HG02852 (cell line): ENCODE measurements at regions not wholly inside any gene's neighbourhood (a gene's known extent, or its start where the extent isn't known, plus 50 kb on each side); places are given as distances from the start of the nearest gene placed in this dataset.

ENCODE experiments used
- ATAC-seq: cut with Tn5 transposase; IDR thresholded peaks from one replicate; pipeline ENCODE4 v1.9.1; 2021; ENCODE audit warnings: mild to moderate bottlenecking, moderate library complexity; ENCODE audit not compliant: unreplicated experiment

DNA sequence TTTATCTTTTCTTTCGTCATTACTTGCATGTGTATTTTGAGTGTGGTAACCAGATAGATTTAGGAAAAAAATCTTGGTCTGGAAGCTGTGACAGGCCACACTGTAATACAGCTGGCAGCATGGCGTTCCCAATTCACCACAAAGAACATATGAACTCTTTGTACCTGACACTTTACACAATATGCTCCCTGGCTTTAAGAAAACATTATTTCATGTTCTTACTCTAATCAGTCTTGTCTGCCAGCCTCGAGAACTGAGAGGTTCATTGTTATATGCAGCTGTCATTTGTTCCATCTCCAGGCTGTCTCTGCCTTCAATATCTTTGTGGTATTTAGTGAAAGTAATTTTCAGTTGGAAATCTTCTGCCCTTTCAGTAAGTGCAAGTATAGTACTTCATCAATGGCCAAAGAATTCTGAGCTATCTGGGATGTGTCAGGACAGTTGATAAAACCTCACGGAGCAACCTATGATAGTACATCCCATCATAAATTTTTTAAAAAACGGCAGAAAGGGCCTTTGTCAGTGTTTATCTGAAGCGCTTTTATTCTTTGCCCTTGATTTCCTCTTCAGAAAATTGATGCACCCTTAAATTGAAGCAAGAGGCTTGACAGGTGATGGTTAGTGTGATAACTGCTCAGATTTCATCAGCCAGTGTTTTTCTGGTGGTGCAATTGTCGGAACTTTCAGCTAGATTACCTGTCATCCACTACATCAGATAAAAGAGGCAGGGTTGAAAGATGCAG lies 146.3 kb upstream of the SP8 start:
- no peak for ATAC-seq

DNA sequence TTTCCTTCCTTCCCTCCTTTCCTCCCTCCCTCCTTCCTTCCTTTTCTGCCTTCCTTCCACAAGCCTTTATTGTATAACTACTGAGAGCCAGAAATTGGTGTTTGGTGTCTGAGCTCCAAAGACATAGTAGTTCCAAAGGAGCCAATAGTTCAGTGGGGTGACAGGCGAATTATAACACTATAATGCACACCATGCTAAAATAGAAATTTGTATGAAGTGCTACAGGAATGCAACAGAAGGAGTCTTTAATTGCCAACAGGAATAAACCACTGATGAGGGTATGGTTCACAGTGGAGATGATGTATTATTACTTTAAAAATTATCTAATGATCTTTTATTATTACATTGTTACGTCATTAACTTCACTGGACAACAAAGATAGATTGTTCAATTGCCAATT lies 158.8 kb upstream of the SP8 start:
- no peak for ATAC-seq

DNA sequence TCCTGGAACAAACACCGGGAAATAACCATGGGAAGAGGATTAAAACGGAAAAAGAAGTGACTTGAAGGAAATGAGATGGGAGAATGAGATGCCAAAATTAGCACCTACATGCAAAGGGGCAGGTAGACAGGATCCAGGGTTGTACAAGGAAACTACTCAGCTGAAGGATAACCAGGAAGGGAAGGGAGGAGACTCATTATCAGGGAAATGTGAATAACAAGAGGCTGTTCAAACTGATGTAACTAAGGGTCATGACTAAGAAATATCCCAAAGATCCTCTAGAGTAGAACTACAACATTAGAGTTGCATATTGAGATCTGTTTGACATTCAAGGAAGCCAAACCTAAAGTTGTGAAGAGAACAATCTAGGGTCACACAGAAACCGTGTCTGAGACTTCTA lies 166.2 kb upstream of the SP8 start:
- no peak for ATAC-seq

DNA sequence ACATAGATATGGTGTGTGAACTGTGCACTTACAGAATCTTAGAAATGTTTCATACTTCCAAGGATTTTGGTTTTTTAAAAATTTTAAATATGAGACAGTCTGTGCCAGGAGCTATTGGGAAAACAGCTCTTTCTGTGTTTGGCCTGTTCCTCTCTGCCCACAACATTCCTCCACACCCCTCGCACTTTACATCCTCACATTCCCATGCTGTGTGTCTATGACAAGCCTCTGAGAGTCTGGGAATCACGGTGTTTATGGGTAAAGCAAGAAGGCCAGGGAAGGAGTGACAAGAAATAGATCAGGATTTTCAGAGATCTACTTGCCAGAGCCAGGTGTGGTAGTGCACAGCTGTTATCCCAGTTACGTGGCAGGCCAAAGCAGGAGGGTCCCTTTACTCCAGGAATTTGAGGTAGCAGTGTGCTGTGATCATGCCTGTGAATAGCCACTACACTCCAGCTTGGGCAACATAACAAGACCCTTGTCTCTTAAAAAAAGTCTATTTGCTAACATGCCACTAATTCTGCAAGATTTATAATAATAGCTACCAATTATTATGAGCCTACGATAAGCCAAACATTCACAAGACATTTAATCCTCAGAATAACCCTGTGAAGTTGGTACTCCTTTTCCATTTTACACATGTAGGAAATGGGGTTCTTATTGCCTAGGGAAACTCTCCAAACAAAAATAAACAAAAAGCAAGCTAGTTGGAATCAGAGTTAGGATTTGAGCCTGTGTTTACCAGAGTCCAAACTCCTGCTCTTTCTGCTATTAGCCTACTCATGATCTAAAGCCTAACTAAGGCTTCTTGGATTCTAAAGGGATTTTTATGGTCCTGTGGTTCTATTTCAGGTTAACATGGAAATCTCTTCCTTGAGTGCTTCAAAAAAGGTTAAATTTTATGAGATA lies 168.3 kb upstream of the SP8 start:
- no peak for ATAC-seq

DNA sequence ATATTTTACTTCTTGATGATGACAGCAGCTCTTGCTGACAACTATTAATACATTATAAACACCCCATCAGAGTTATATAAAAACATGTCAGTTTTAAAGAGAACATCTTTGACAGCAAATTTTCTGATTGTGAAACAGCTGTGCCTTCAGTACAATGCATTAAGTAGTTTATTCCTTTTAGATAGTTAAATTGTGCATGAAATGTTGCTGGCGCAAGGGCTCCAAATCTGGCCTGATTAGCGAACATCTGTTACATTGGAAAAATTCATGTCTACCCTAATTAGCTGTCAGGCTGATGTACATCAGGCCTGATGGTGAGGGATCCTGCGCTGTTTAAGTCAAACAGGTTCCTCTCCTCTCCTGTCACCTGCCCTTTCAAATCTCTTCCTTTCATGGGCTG lies 171.9 kb upstream of the SP8 start:
- ATAC-seq, result no peak

DNA sequence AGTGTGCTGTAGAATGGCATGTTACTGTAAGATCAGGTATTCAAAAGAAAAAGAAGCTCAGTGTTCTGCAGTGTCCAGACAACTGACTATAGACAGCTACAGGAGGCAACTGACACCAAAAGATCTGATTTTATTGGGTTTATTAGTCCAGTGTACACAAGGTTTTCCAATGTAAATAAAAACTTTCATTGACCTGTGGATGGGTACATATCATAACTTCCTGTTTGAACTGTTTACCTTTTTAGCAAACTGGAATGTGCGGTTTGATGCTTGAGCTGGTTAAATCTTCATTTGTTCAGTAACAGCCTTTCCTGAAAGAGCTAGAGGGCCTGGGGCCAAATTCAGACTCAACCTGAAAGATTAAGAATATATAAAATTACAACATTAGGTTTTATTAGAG lies 172.6 kb upstream of the SP8 start:
- ATAC-seq, result no peak

DNA sequence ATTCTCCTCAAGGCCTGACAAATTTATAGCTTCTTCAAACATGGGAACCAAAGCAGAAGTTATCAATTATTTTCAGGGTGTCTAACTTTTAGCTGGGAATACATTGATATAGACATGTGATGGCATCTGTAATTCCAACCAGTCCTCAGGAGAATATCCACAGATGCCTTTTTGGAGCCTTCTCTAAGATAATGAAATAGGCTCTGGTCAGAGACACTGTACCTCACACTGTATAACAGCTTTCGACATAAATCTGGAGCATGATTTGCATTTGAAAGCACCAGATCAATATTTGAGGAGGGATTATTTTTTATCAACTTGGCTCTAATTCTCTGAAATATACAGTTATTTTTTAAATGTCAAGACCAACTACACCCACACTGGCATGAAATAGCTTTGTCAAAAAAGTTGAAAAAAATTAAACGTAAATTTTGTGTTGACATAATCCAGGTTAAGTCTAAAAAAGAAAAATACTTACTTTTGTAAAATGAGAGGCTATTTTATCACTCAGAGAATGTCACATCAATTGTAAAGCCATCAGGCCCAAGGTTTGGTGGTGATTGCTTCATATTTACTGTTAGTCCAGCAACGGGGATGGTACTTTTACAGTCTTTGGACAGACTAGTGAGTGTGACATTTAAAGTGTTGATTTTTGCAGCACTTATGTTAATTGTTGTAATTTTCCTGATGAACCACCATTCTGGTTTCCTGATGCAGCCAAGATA lies 177.0 kb upstream of the SP8 start:
- no peak for ATAC-seq

DNA sequence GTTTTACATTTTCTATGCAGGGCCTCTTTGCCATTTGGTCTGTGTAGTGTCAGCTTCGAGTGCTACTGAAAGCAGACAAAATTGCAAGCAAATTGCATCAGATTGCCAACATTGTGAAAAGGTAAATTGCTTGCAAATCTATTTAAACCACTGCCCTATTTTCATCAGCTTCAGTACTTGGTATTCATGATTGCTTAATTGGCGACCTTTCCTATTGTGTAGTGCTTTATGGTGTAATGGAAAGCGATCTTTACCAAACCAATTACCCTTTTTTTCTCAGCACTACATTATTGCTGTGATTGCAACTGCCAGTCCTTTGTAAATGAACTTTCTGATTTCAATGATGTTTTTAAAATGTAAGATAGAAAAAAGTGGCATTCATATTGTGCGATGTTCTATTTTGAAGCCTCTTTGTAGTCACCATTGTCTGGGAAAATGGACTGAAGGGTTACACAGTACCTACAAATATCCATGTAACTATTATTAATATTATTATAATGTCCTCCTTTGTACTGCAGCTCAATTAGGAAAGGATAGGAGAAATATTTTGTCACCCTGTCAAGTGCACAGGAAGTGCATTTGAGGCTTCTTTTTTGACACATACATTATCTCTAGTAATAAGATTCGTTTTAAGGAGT lies 177.7 kb upstream of the SP8 start:
- no peak for ATAC-seq

DNA sequence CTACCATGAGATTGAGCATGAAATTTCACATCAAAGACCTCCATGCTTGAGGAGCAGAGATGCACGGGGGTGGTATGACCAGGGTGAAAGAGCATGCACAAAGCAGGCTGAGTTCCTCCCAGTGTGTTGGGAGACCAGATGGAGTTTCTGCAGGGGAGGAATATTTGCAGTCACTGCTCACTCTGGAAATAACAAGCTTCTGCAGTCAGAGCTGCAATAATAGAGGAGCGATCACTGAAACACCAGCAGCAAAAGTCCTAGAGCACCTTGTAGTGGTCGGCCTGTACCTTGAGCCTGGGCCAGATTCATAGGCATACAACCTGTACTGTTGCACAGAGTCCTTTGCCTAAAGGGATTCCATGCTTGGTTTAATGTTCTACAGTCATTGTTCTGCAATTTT lies 184.5 kb upstream of the SP8 start:
- ATAC-seq, result no peak

DNA sequence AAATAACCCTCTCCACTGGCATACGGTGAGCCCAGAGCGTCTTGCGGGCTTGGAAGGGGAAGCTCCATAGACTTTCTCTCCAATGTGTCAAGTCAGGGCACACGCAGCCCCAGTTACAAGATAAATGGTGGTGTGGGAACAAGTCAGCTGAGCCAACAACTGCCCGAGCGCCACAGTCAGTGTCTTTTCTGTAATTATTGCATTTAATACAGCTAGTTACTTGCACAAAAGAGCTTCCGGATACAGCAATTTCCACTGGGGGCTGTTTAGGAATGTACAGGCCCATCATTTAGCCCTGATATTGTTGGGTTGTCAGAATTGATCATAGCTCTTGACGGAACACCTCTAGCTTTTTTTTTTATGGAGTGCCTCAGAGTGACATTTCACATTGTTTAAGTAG lies 193.5 kb upstream of the SP8 start:
- no peak for ATAC-seq

DNA sequence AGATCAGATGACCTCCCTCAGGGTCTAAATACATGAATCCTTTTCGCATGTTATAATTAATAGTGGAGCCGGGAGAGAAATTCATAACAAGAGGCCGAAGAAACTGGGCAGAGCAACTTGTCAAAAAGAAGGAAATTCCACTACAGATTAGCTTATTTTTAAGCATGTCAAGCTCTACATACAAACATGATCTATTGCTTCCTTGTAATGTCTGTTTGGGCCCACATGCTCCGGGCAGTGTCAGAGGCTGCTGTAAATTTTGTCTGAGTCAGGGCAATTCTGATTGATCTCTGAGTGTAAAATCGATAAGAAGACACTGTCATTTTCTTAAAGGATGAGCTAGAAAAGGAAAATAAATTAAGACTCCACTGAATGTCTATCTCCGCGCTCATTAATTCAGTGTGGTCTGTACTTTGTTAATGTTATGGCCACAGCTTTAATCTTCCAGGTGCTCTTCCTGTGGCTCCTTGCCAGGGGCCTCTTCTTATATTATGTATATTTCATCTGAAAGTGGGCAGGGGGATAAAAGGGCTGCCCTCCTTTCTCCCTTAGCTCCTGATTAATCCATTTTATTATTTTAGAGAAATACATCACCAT lies 194.1 kb upstream of the SP8 start:
- no peak for ATAC-seq

DNA sequence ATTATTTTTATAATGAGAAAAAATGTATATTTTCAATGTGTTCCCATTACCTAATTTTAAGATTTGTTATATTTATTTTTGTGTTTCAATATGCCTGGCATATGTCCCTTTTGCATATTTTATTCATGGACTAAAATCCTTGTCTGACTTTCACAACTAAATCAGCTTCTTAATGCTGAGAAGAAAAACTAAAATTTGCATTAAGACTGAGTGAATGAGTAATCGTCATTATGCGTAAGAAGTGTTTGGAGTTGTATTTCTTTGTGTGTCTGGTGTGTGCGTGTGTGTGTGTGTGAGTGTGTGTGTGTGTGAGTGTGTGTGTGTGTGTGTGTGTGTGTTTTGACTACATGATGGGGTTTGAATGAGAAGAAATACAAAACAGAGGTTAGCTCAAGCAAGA lies 201.7 kb upstream of the SP8 start:
- no peak for ATAC-seq

DNA sequence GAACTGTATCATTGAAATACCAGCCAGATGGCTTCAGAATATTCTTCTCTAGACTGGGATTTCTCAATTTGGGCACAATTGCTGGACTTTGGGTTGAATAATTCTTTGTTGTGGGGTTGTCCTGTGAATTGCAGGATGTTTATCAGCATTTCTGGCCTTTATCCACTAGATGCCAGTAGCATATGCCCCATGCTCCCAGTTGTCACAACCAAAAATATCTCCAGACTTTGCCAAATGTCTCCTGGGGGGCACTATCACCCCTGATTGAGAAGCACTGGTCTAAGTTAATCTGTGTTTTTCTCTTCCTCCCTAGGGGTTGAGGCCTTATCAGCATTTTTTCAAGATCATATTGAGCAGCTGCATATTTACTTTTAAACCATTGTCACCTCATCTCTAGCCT lies 204.9 kb upstream of the SP8 start:
- ATAC-seq, result no peak

DNA sequence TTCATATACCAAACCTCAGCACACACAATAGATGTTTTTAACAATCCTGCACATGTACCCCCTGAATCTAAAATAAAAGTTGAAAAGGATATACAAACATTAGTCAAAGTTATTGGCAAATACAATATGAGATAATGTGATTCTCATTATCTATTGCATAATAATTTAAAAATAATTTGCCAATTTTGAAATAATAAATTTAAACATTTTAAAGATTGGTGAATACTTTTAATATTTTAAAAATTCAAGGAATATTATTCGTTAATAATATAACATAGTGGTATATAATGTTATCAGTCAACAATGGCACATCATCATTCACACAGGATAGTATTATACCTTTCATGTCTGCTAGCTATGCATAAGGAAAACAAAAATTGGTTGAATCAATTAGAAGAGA lies 207.0 kb upstream of the SP8 start:
- ATAC-seq, result no peak

DNA sequence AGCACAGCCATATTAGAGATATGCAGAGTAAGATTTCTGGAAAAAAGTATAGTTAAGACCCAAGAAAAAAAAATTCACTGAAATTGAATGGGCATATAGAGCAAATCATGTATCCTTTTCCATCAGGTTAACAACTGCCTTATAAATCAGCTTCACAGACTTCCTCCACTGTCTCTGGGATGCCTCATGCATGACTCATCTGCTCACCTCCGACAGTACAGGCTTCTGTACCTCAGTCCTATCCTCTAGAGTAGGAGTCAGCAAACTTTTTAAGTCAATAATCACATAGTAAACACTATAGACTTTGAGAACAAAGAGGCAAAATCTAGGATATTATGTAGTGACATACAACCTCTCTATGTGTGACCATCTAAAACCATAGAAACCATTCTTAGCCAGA lies 211.6 kb upstream of the SP8 start:
- no peak for ATAC-seq

DNA sequence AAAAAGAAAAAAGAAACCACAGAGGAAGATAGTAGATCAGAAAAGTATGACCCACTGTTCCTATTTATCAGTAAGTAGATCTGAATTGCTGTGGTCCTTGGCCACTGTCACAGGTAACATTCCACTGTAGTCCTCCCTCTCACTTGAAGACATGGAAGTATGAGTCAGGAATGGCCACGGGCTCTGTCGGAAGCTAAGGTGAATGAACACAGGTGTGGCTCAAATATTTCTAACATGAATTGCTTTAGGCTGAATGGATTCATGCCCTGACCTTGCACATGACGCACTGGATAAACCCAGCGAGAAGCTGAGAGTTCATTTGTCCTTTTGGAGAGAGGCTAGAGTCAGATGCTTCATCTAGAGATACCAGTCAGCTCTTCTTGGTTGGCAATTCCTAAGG lies 224.5 kb upstream of the SP8 start:
- ATAC-seq, result no peak

DNA sequence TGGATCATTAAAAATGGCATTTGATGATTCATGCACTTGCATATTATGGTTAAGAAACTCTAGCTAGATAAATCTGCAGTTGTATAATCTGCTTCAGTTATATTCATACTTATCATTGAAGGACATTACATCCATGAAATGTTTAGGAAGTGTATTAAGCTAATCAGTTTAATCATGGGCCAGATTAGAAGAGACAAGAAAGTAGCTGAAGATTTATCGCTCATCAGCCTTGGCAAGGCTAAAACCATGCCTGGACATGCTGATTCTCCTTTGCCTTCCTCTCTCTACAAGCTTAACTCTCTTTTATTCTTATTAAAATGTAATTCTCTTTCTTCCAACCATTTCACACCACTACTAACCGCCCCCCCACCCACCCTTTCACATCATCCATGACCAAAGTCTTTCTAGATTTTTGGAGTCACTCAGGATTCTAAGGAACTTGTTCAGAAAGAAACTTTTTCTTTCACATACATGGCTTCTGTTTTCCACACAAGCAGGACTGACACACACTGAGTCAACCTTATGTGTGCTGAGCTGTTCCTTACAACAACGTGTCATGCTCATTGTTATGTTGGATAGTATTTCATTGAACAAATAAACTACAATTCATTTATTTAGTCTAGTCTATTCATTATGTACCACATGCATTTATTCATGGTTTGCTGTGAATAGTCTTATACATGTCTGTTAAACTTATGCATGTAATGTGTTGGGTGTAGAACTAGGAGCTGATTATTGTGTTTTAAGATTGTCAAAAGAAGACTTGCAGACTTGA lies 227.3 kb upstream of the SP8 start:
- no peak for ATAC-seq

DNA sequence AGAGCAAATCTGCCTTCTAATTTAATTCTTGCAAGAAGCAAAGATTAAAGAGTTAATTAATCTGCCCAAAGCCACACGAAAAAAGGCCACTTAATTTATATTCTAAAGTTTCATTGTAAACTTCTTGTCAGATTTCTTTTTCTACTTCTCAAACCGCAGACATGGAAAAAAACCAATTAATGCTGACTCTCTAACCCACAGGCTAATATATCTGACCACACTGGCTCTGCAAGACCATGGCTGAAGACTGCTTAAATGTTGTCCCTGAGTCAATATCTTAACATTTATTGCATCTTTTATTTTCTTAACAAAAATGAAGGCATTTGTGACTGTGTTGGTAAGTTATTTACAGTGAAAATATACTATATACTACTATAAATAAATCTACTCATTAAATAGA lies 234.0 kb upstream of the SP8 start:
- ATAC-seq, result no peak

DNA sequence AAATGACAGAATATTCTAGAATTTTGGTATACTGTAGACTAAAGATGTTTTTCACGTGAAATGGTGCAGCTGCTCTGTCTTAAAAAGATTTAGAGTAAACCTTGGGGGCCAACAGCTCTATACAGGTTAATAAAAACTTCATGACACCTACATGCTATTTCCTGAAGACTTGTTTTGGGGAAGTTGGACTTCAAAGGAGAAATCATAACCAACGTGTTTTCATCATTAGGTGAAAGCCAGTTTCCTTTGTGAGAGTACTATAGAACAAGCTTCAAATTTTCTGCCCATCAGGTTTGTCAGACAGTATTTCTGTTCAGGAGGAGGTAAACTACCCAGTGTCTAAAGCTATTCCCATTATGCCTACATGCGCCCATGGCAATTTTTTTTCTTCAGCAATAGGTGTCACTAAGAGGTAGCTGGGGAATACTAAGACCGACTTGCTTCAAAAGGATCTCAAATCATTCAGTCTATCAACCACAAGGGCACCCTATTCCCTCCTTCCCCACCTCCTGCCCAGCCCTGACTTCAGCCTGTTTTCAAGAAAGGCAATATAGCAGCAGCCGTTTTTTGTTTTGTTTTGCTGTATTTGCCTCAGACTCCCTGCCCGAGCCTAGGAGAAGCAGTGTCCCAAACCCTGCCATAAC lies 237.3 kb upstream of the SP8 start:
- no peak for ATAC-seq

DNA sequence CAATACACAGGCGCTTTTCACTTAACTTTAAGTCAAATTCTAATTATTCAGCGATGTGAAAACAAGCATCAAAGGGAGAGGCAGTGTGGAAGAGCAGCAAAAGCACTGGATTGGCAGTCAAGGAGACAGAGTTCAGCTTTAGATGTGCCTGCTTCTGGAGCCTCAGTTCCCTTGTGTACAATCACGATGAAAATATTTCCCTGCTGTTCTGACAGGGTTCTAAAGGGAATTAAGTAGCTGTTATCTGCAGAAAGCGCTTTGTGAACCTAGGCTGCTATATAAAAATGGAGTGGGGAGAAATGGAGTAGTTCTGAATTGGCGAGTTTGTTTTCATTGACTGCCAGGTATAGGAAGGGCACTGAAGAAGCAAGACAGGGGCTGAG lies 237.8 kb upstream of the SP8 start:
- no peak for ATAC-seq
